SU-DHL-6 (cell line): ENCODE measurements at regions not wholly inside any gene's neighbourhood (a gene's known extent, or its start where the extent isn't known, plus 50 kb on each side); places are given as distances from the start of the nearest gene placed in this dataset.

Experiments
- H2AFZ ChIP-seq: fragments of 200-600 bp; sonication (generic); 2 replicates; pipeline ENCODE4 v1.6.1; 2014; ENCODE audit warnings: low read depth, mild to moderate bottlenecking, moderate library complexity, mixed read lengths, antibody characterized with exemption, low read length; ENCODE audit not compliant: severe bottlenecking
- H3F3A ChIP-seq: fragments of 200-600 bp; shearing (Covaris generic); 2 replicates; pipeline ENCODE4 v1.6.0; 2016; ENCODE audit warnings: antibody characterized with exemption, mild to moderate bottlenecking; ENCODE audit not compliant: insufficient read depth
- H3K27ac ChIP-seq: fragments of 200-600 bp; sonication (generic); 2 replicates; pipeline ENCODE4 v1.5.1; 2016; ENCODE audit warnings: low read depth, mild to moderate bottlenecking, low read length, moderate library complexity, mixed read lengths
- H3K27me3 ChIP-seq: fragments of 200-600 bp; sonication (generic), shearing (Covaris generic); 2 replicates; pipeline ENCODE4 v1.6.0; 2014; ENCODE audit warnings: mild to moderate bottlenecking, low read length
- H3K36me3 ChIP-seq: fragments of 200-600 bp; sonication (generic); 2 replicates; pipeline ENCODE4 v1.6.1; 2014; ENCODE audit warnings: mild to moderate bottlenecking, low read length, mixed read lengths
- H3K4me2 ChIP-seq: fragments of 300-600, 200-600 bp; shearing (Covaris generic), sonication (generic); 2 replicates; pipeline ENCODE4 v1.6.0; 2014; ENCODE audit warnings: low read length, low read depth, mild to moderate bottlenecking; ENCODE audit not compliant: poor library complexity, severe bottlenecking
- H3K4me3 ChIP-seq: fragments of 200-600 bp; sonication (generic); 2 replicates; pipeline ENCODE4 v1.5.1; 2014; ENCODE audit warnings: antibody characterized with exemption, low read length, mild to moderate bottlenecking, mixed read lengths; ENCODE audit not compliant: insufficient read depth, poor library complexity, severe bottlenecking
- H3K79me2 ChIP-seq: fragments of 200-600 bp; sonication (generic); 2 replicates; pipeline ENCODE4 v1.6.1; 2014; ENCODE audit warnings: mild to moderate bottlenecking, low read length, moderate library complexity; ENCODE audit not compliant: insufficient read depth
- H3K9ac ChIP-seq: fragments of 200-600 bp; sonication (generic); 2 replicates; pipeline ENCODE4 v1.7.0; 2014; ENCODE audit warnings: mild to moderate bottlenecking, low read length
- H3K9me2 ChIP-seq: fragments of 200-600 bp; sonication (generic); replicated peaks from 2 replicates; pipeline ENCODE4 v1.6.1; 2014; ENCODE audit warnings: low read length; ENCODE audit not compliant: insufficient read depth
- H3K9me3 ChIP-seq: fragments of 200-600 bp; sonication (generic); 2 replicates; pipeline ENCODE4 v1.6.1; 2014; ENCODE audit warnings: low read length, mixed read lengths; ENCODE audit not compliant: insufficient read depth
- H4K20me1 ChIP-seq: fragments of 200-600 bp; sonication (generic); 2 replicates; pipeline ENCODE4 v1.6.1; 2014; ENCODE audit warnings: low read depth, mild to moderate bottlenecking, antibody characterized with exemption, low read length, moderate library complexity, mixed read lengths
- CTCF ChIP-seq: fragments of 200-600 bp; sonication (generic); IDR thresholded peaks from one replicate; pipeline ENCODE4 v1.5.1; 2017; ENCODE audit warnings: antibody characterized with exemption, mild to moderate bottlenecking, low read length, moderate library complexity; ENCODE audit not compliant: insufficient read depth, poor library complexity, severe bottlenecking
- EZH2phosphoT487 ChIP-seq: fragments of 200-600 bp; sonication (generic), shearing (Covaris generic); conservative IDR thresholded peaks from 2 replicates; pipeline ENCODE4 v1.6.1; 2018; ENCODE audit warnings: mild to moderate bottlenecking, antibody characterized with exemption, low read length, moderate library complexity, mixed read lengths

- TF ChIP-seq EZH2phosphoT487: no peak
- no peak for TF ChIP-seq CTCF
- H3K4me3 ChIP-seq: no peak overlapping the region
These were observed 107.3 kb downstream of the ZNF608 start for GRCh38 chr5:124639095-124639665.

GRCh38 chr5:124637011-124637410, 109.4 kb downstream of the ZNF608 start:
- H4K20me1 ChIP-seq: no peaks in the 10 kb centered on the region
- H3K36me3 ChIP-seq: peaks cover 54% of the 10 kb centered on the region
- no peak overlapping the region for H2AFZ ChIP-seq

More at GRCh38 chr5:124639095-124639665, 107.3 kb downstream of the ZNF608 start:
- Histone ChIP-seq H3K9me3 (no peaks in the 10 kb centered on the region), H3K79me2 (peaks cover under 1% of the 10 kb centered on the region; the same call in 1 of the 2 replicates), H3K4me2 (no peak overlapping the region), H3K27ac (no peak overlapping the region), H3F3A (0 out of 2 replicates have a peak, but pooled peaks cover 7% of the 10 kb centered on the region), H3K36me3 (peaks cover 64% of the 10 kb centered on the region), H3K27me3 (no peaks in the 10 kb centered on the region), H2AFZ (no peak overlapping the region), H4K20me1 (no peaks in the 10 kb centered on the region), H3K9me2 (no peaks in the 10 kb centered on the region), H3K9ac (no peak overlapping the region)

GRCh38 chr5:124634741-124635323, 111.6 kb downstream of the ZNF608 start:
- no peak for TF ChIP-seq EZH2phosphoT487
- no peak for TF ChIP-seq CTCF
- Histone ChIP-seq H3K4me3 (no peak overlapping the region), H3K9ac (no peak overlapping the region), H3F3A (no peaks in the 10 kb centered on the region), H3K79me2 (no peaks in the 10 kb centered on the region), H3K36me3 (peaks cover 41% of the 10 kb centered on the region), H3K4me2 (no peak overlapping the region), H3K27me3 (no peaks in the 10 kb centered on the region), H4K20me1 (no peaks in the 10 kb centered on the region), H3K9me2 (no peaks in the 10 kb centered on the region), H2AFZ (no peak overlapping the region), H3K9me3 (no peaks in the 10 kb centered on the region), H3K27ac (no peak overlapping the region)

More at GRCh38 chr5:124637011-124637410, 109.4 kb downstream of the ZNF608 start:
- H3K4me3 ChIP-seq: no peak overlapping the region
- H3K9me2 ChIP-seq: no peaks in the 10 kb centered on the region
- no peak overlapping the region for H3K4me2 ChIP-seq
- no peak overlapping the region for H3K27ac ChIP-seq
- TF ChIP-seq EZH2phosphoT487 (no peak), CTCF (no peak)
- H3K27me3 ChIP-seq: no peaks in the 10 kb centered on the region
- H3K9ac ChIP-seq: no peak overlapping the region
- no peaks in the 10 kb centered on the region for H3F3A ChIP-seq
- H3K9me3 ChIP-seq: no peaks in the 10 kb centered on the region
- H3K79me2 ChIP-seq: no peaks in the 10 kb centered on the region
